Testis (tissue), 2 donors: ENCODE measurements at regions not wholly inside any gene's neighbourhood (a gene's known extent, or its start where the extent isn't known, plus 50 kb on each side); places are given as distances from the start of the nearest gene placed in this dataset.

Experiments used
- CTCF ChIP-seq, 3 experiments: fragments of 450-650 bp in 2 of 3; fragments of 200-600 bp in 1 of 3; sonication (generic) in 1 of 3; IDR thresholded peaks; one replicate each; pipeline ENCODE4 v1.5.1; 2016 to 2019; ENCODE audit warnings: antibody characterized with exemption in 3 of 3, mild to moderate bottlenecking in 2 of 3, moderate library complexity in 1 of 3
- POLR2A ChIP-seq: fragments of 450-650 bp; IDR thresholded peaks from one replicate; pipeline ENCODE4 v1.6.1; 2017; ENCODE audit warnings: antibody characterized with exemption, mild to moderate bottlenecking, moderate library complexity

- no peak for TF ChIP-seq CTCF (IDR thresholded peaks at IDR 0.05)
- TF ChIP-seq POLR2A: no peak
These were observed 795.1 kb downstream of the FAT4 start for GRCh38 chr4:126109836-126110235.
